ENCODE measurements at regions not wholly inside any gene's neighbourhood (a gene's known extent, or its start where the extent isn't known, plus 50 kb on each side); places are given as distances from the start of the nearest gene placed in this dataset.

DNA sequence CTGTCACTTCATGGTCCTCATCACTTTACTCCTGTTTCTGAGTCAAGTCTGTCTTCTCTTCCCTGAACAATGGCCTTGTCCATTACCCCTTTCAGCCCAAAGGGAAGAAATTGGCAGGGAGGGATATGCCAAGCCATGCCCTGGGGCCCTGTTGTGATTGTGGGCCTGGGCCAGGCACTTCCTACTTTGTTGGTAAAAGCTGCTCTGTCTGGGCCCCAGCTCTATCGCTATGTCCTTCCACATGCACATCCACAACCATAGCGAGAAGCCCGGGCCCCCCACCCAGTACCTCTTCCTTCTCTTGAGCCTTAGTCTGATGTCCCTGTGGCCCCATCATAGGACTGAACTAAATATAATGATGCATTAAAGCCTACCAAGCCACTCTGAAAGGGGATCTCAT lies 126.7 kb upstream of the RCN1 start:
- no peak for FAIRE-seq

GRCh38 chr11:31960126-31960525 lies 130.7 kb upstream of the RCN1 start:
- DNase-seq (ENCODE audit: low read depth, low spot score): no peak
- no peak overlapping the region for H3K4me2 ChIP-seq (ENCODE audit: control insufficient read depth, extremely low read depth, insufficient read depth, low read depth, low read length)
- no peaks in the 10 kb centered on the region for H4K20me1 ChIP-seq (ENCODE audit: control insufficient read depth, extremely low read depth, insufficient read depth, low read length)
- dilution Hi-C loops (cut with MboI; ENCODE audit: extremely low pct_ligation_motif_present, low sequenced_read_pairs): no loop called here
- H3K4me3 ChIP-seq (ENCODE audit: control insufficient read depth in 2 of 3, extremely low read depth in 1 of 3, insufficient read depth in 2 of 3, low read depth in 1 of 3, low read length in 3 of 3): no peak overlapping the region
- H3K9ac ChIP-seq (ENCODE audit: control insufficient read depth, extremely low read depth, insufficient read depth, low read length): no peak overlapping the region
- no peaks in the 10 kb centered on the region for H3K36me3 ChIP-seq (ENCODE audit: control insufficient read depth in 2 of 2, extremely low read depth in 1 of 2, insufficient read depth in 2 of 2, low read length in 2 of 2)
- no peak for TF ChIP-seq CTCF (optimal IDR thresholded peaks at IDR 0.05 in 1 of 3, IDR thresholded peaks at IDR 0.05 in 1 of 3, conservative IDR thresholded peaks at IDR 0.05 in 1 of 3; ENCODE audit: extremely low read depth in 1 of 3, insufficient read depth in 2 of 3, low read length in 3 of 3)
- no peak for TF ChIP-seq EZH2 (IDR thresholded peaks at IDR 0.05; ENCODE audit: low read length)
- H3K79me2 ChIP-seq (ENCODE audit: control insufficient read depth, insufficient read depth, low read length): no peaks in the 10 kb centered on the region
- no peak overlapping the region for H3K27ac ChIP-seq (ENCODE audit: control insufficient read depth, insufficient read depth, low read length)
- FAIRE-seq: no peak
- no peak overlapping the region for H2AFZ ChIP-seq (ENCODE audit: control insufficient read depth, low read length)
- no peaks in the 10 kb centered on the region for H3K4me1 ChIP-seq (ENCODE audit: control insufficient read depth, extremely low read depth, insufficient read depth, low read length)
- H3K9me1 ChIP-seq (ENCODE audit: control insufficient read depth, extremely low read depth, insufficient read depth, low read length): no peaks in the 10 kb centered on the region
- no peaks in the 10 kb centered on the region for H3K9me3 ChIP-seq (ENCODE audit: control insufficient read depth, low read depth, low read length)
- no peaks in the 10 kb centered on the region for H3K27me3 ChIP-seq (ENCODE audit: control insufficient read depth, extremely low read depth, insufficient read depth, low read length)

More for the DNA sequence above, 126.7 kb upstream of the RCN1 start:
- dilution Hi-C loops (cut with MboI; ENCODE audit: extremely low pct_ligation_motif_present, low sequenced_read_pairs): no loop called here
- Histone ChIP-seq H3K36me3 (ENCODE audit: control insufficient read depth in 2 of 2, extremely low read depth in 1 of 2, insufficient read depth in 2 of 2, low read length in 2 of 2) (no peaks in the 10 kb centered on the region), H4K20me1 (ENCODE audit: control insufficient read depth, extremely low read depth, insufficient read depth, low read length) (no peaks in the 10 kb centered on the region), H3K27ac (ENCODE audit: control insufficient read depth, insufficient read depth, low read length) (no peak overlapping the region), H3K4me3 (ENCODE audit: control insufficient read depth in 2 of 3, extremely low read depth in 1 of 3, insufficient read depth in 2 of 3, low read depth in 1 of 3, low read length in 3 of 3) (no peak overlapping the region), H3K9ac (ENCODE audit: control insufficient read depth, extremely low read depth, insufficient read depth, low read length) (no peak overlapping the region), H3K4me2 (ENCODE audit: control insufficient read depth, extremely low read depth, insufficient read depth, low read depth, low read length) (no peak overlapping the region), H3K79me2 (ENCODE audit: control insufficient read depth, insufficient read depth, low read length) (no peaks in the 10 kb centered on the region), H3K4me1 (ENCODE audit: control insufficient read depth, extremely low read depth, insufficient read depth, low read length) (peaks cover 1% of the 10 kb centered on the region), H3K27me3 (ENCODE audit: control insufficient read depth, extremely low read depth, insufficient read depth, low read length) (peaks cover 5% of the 10 kb centered on the region), H3K9me1 (ENCODE audit: control insufficient read depth, extremely low read depth, insufficient read depth, low read length) (no peaks in the 10 kb centered on the region), H2AFZ (ENCODE audit: control insufficient read depth, low read length) (no peak overlapping the region), H3K9me3 (ENCODE audit: control insufficient read depth, low read depth, low read length) (no peaks in the 10 kb centered on the region)
- DNase-seq (ENCODE audit: low read depth, low spot score): no peak
- TF ChIP-seq EZH2 (IDR thresholded peaks at IDR 0.05; ENCODE audit: low read length): no peak

GRCh38 chr11:31959716-31960115 lies 131.2 kb upstream of the RCN1 start:
- Histone ChIP-seq H3K4me2 (ENCODE audit: control insufficient read depth, extremely low read depth, insufficient read depth, low read depth, low read length) (no peak overlapping the region), H4K20me1 (ENCODE audit: control insufficient read depth, extremely low read depth, insufficient read depth, low read length) (no peaks in the 10 kb centered on the region), H3K9ac (ENCODE audit: control insufficient read depth, extremely low read depth, insufficient read depth, low read length) (no peak overlapping the region), H3K4me1 (ENCODE audit: control insufficient read depth, extremely low read depth, insufficient read depth, low read length) (no peaks in the 10 kb centered on the region), H3K4me3 (ENCODE audit: control insufficient read depth in 2 of 3, extremely low read depth in 1 of 3, insufficient read depth in 2 of 3, low read depth in 1 of 3, low read length in 3 of 3) (no peak overlapping the region), H3K9me1 (ENCODE audit: control insufficient read depth, extremely low read depth, insufficient read depth, low read length) (no peaks in the 10 kb centered on the region), H2AFZ (ENCODE audit: control insufficient read depth, low read length) (no peak overlapping the region), H3K79me2 (ENCODE audit: control insufficient read depth, insufficient read depth, low read length) (no peaks in the 10 kb centered on the region), H3K27ac (ENCODE audit: control insufficient read depth, insufficient read depth, low read length) (no peak overlapping the region), H3K36me3 (ENCODE audit: control insufficient read depth in 2 of 2, extremely low read depth in 1 of 2, insufficient read depth in 2 of 2, low read length in 2 of 2) (no peaks in the 10 kb centered on the region), H3K27me3 (ENCODE audit: control insufficient read depth, extremely low read depth, insufficient read depth, low read length) (no peaks in the 10 kb centered on the region), H3K9me3 (ENCODE audit: control insufficient read depth, low read depth, low read length) (no peaks in the 10 kb centered on the region)
- DNase-seq (ENCODE audit: low read depth, low spot score) (no peak), FAIRE-seq (no peak)
- dilution Hi-C loops (cut with MboI; ENCODE audit: extremely low pct_ligation_motif_present, low sequenced_read_pairs): no loop called here
- TF ChIP-seq CTCF (optimal IDR thresholded peaks at IDR 0.05 in 1 of 3, IDR thresholded peaks at IDR 0.05 in 1 of 3, conservative IDR thresholded peaks at IDR 0.05 in 1 of 3; ENCODE audit: extremely low read depth in 1 of 3, insufficient read depth in 2 of 3, low read length in 3 of 3): no peak
- no peak for TF ChIP-seq EZH2 (IDR thresholded peaks at IDR 0.05; ENCODE audit: low read length)
